SK-N-SH (cell line): ENCODE measurements at regions not wholly inside any gene's neighbourhood (a gene's known extent, or its start where the extent isn't known, plus 50 kb on each side); places are given as distances from the start of the nearest gene placed in this dataset.

Experiments used
- CTCF ChIA-PET: fragments of 300-600, 350-600 bp; formaldehyde crosslinking; extraction: SDS; loops from one replicate; lab custom pipeline; 2021; lab: Yijun Ruan, JAX
- POLR2A ChIA-PET: fragments of 350-600 bp; sonication (Branson Sonifier 250); formaldehyde crosslinking; extraction: SDS; loops from one replicate; lab custom pipeline; 2020; ENCODE audit warnings: antibody characterized with exemption, inconsistent platforms; lab: Yijun Ruan, JAX
- DNase-seq: peaks from one replicate; pipeline ENCODE4 v3.0.0; 2012
- H2AFZ ChIP-seq: fragments of 200-600 bp; sonication (generic); 2 replicates; pipeline ENCODE4 v1.8.1; 2016; ENCODE audit warnings: antibody characterized with exemption, mild to moderate bottlenecking, low read depth
- H3F3A ChIP-seq: fragments of 200-600 bp; sonication (generic); replicated peaks from 2 replicates; pipeline ENCODE3; 2016; ENCODE audit warnings: antibody characterized with exemption, mild to moderate bottlenecking; ENCODE audit not compliant: insufficient read depth
- H3K27ac ChIP-seq, 2 experiments: fragments of 200-500 bp in 1 of 2; fragments of 200-600 bp in 1 of 2; sonication (Bioruptor generic) in 1 of 2; sonication (generic), shearing (Covaris generic) in 1 of 2; 2 replicates each; pipeline versions ENCODE4 v1.5.1 to v1.6.1; 2014 to 2016; ENCODE audit warnings: low read depth in 2 of 2, inconsistent platforms in 1 of 2, low read length in 1 of 2, mild to moderate bottlenecking in 1 of 2, mixed read lengths in 1 of 2
- H3K27me3 ChIP-seq: fragments of 200-600 bp; sonication (generic), shearing (Covaris generic); 2 replicates; pipeline ENCODE4 v1.6.1; 2016; ENCODE audit warnings: mixed run types; ENCODE audit not compliant: insufficient read depth
- H3K36me3 ChIP-seq, 2 experiments: fragments of 200-500 bp in 1 of 2; fragments of 200-600 bp in 1 of 2; sonication (Bioruptor generic) in 1 of 2; sonication (generic) in 1 of 2; replicated peaks in 1 of 2; 2 replicates each; pipeline versions ENCODE3 to v1.5.1; 2014 to 2016; ENCODE audit warnings: low read length in 1 of 2, mild to moderate bottlenecking in 1 of 2; ENCODE audit not compliant: insufficient read depth in 2 of 2, control insufficient read depth in 1 of 2
- H3K4me1 ChIP-seq, 2 experiments: fragments of 200-500 bp in 1 of 2; fragments of 200-600 bp in 1 of 2; sonication (Bioruptor generic) in 1 of 2; sonication (generic), shearing (Covaris generic) in 1 of 2; 2 replicates each; pipeline versions ENCODE4 v1.5.1 to v1.6.1; 2014 to 2016; ENCODE audit warnings: low read depth in 1 of 2, low read length in 1 of 2, mixed run types in 1 of 2; ENCODE audit not compliant: insufficient read depth in 2 of 2, control insufficient read depth in 1 of 2
- H3K4me2 ChIP-seq: fragments of 200-600 bp; sonication (generic), shearing (Covaris generic); 2 replicates; pipeline ENCODE4 v1.6.1; 2017; ENCODE audit warnings: mixed run types
- H3K4me3 ChIP-seq, 2 experiments: fragments of 200-500 bp in 1 of 2; fragments of 200-600 bp in 1 of 2; sonication (Bioruptor generic) in 1 of 2; sonication (generic), shearing (Covaris generic) in 1 of 2; 2 replicates each; pipeline versions ENCODE4 v1.5.1 to v1.8.1; 2014 to 2016; ENCODE audit warnings: low read depth in 2 of 2, inconsistent platforms in 1 of 2, low read length in 1 of 2, mild to moderate bottlenecking in 1 of 2, mixed read lengths in 1 of 2, moderate library complexity in 1 of 2
- H3K79me2 ChIP-seq: fragments of 200-600 bp; sonication (generic); 2 replicates; pipeline ENCODE4 v1.8.1; 2017; ENCODE audit warnings: mild to moderate bottlenecking; ENCODE audit not compliant: insufficient read depth
- H3K9ac ChIP-seq: fragments of 200-600 bp; sonication (generic); 2 replicates; pipeline ENCODE4 v1.6.1; 2017; ENCODE audit warnings: mixed run types
- H3K9me2 ChIP-seq: fragments of 200-600 bp; sonication (generic); 2 replicates; pipeline ENCODE4 v1.6.1; 2017; ENCODE audit warnings: mixed run types
- H3K9me3 ChIP-seq: fragments of 200-600 bp; sonication (generic); 2 replicates; pipeline ENCODE4 v1.6.1; 2017; ENCODE audit warnings: mixed run types, mild to moderate bottlenecking, moderate library complexity
- H4K20me1 ChIP-seq: fragments of 200-600 bp; sonication (generic); 2 replicates; pipeline ENCODE4 v1.6.1; 2017; ENCODE audit warnings: mild to moderate bottlenecking, mixed run types; ENCODE audit not compliant: insufficient read depth
- CHD2 ChIP-seq: fragments of 150-350 bp; IDR thresholded peaks from 2 replicates; pipeline ENCODE4 v1.6.1; 2018; ENCODE audit warnings: low read length; ENCODE audit not compliant: partially characterized antibody
- CTCF ChIP-seq: fragments of 200-600 bp; sonication (generic); IDR thresholded peaks from 2 replicates; pipeline ENCODE4 v1.6.1; 2017; ENCODE audit warnings: antibody characterized with exemption, mild to moderate bottlenecking, moderate library complexity
- ELF1 ChIP-seq: IDR thresholded peaks from 2 replicates; pipeline ENCODE4 v1.4.0; 2012
- EP300 ChIP-seq, 2 experiments: IDR thresholded peaks; 2 replicates each; pipeline versions ENCODE4 v1.4.0 to v1.6.1; 2012; ENCODE audit warnings: borderline replicate concordance in 1 of 2, low read depth in 1 of 2, low read length in 1 of 2
- FOSL2 ChIP-seq: IDR thresholded peaks from 2 replicates; pipeline ENCODE4 v1.4.0; 2012; ENCODE audit warnings: low read depth, mild to moderate bottlenecking, moderate library complexity, borderline replicate concordance
- FOXJ3 ChIP-seq: sonication (generic); formaldehyde crosslinking; IDR thresholded peaks from 2 replicates; pipeline ENCODE4 v1.5.1; 2020; ENCODE audit warnings: mild to moderate bottlenecking, missing genetic modification reagents
- FOXM1 ChIP-seq: IDR thresholded peaks from 2 replicates; pipeline ENCODE4 v1.4.0; 2012; ENCODE audit warnings: low read depth, mild to moderate bottlenecking
- JUND ChIP-seq: IDR thresholded peaks from 2 replicates; pipeline ENCODE4 v1.4.0; 2012
- MAX ChIP-seq: IDR thresholded peaks from 2 replicates; pipeline ENCODE4 v1.4.0; 2012; ENCODE audit warnings: low read depth
- MXI1 ChIP-seq: IDR thresholded peaks from 2 replicates; pipeline ENCODE4 v1.6.1; 2012; ENCODE audit warnings: mild to moderate bottlenecking, low read depth, low read length, improper control_type of control experiment
- NRF1 ChIP-seq: IDR thresholded peaks from 2 replicates; pipeline ENCODE4 v1.6.1; 2012; ENCODE audit warnings: low read depth, mild to moderate bottlenecking, low read length
- RAD21 ChIP-seq: IDR thresholded peaks from 2 replicates; pipeline ENCODE4 v1.6.1; 2012; ENCODE audit warnings: mild to moderate bottlenecking, low read length
- REST ChIP-seq: IDR thresholded peaks from 2 replicates; pipeline ENCODE4 v1.6.1; 2012; ENCODE audit warnings: mild to moderate bottlenecking, low read depth, low read length, moderate library complexity
- RXRA ChIP-seq: IDR thresholded peaks from 2 replicates; pipeline ENCODE4 v1.4.0; 2012; ENCODE audit warnings: low read depth, mild to moderate bottlenecking, borderline replicate concordance
- TAF1 ChIP-seq: IDR thresholded peaks from 2 replicates; pipeline ENCODE4 v1.6.1; 2012; ENCODE audit warnings: low read depth, mild to moderate bottlenecking, low read length, moderate library complexity, borderline replicate concordance
- TEAD4 ChIP-seq: IDR thresholded peaks from 2 replicates; pipeline ENCODE4 v1.4.0; 2012; ENCODE audit warnings: mild to moderate bottlenecking, borderline replicate concordance; ENCODE audit not compliant: insufficient read depth
- USF1 ChIP-seq: IDR thresholded peaks from 2 replicates; pipeline ENCODE4 v1.4.0; 2012; ENCODE audit warnings: low read depth, borderline replicate concordance
- ZBTB33 ChIP-seq: IDR thresholded peaks from 2 replicates; pipeline ENCODE4 v1.4.0; 2012; ENCODE audit warnings: low read depth, borderline replicate concordance
- WGBS: methylation state at CpG from one replicate; pipeline ENCODE4 v1.1.6; 2017; ENCODE audit warnings: low lambda C conversion rate; 5-methylcytosine and 5-hydroxymethylcytosine counted together

GRCh38 chr22:48563966-48564330 lies 1263.7 kb downstream of the BRD1 start (continued):
- TF ChIP-seq USF1 (no peak), JUND (no peak), REST (no peak)

- no peak overlapping the region for H2AFZ ChIP-seq
- H3F3A ChIP-seq: no peaks in the 10 kb centered on the region
- no peaks in the 10 kb centered on the region for H3K9me3 ChIP-seq
- no peaks in the 10 kb centered on the region for H3K79me2 ChIP-seq
- no peaks in the 10 kb centered on the region for H3K9me2 ChIP-seq
- no peak overlapping the region for H3K9ac ChIP-seq
- no peaks in the 10 kb centered on the region for H4K20me1 ChIP-seq
- H3K4me1 ChIP-seq: peaks cover 0 to 15% of the 10 kb centered on the region in 2 experiments; a peak in 1 of 4 replicates
- ChIA-PET POLR2A (no interaction called here), CTCF (interaction anchor here (1.4 to 2.3 kb wide), 2 partner anchors 8 to 1069 kb away, joined by 3 to 6 read pairs; no protein-coding TSS in a partner anchor)
- 20% methylated on average over 10 of the region's 30 CpGs for WGBS
- H3K36me3 ChIP-seq: no peaks in the 10 kb centered on the region
- H3K4me3 ChIP-seq: no peak overlapping the region
- no peak overlapping the region for H3K27ac ChIP-seq
- H3K4me2 ChIP-seq: no peak overlapping the region
- H3K27me3 ChIP-seq: no peaks in the 10 kb centered on the region
- no peak for DNase-seq
- TF ChIP-seq FOSL2 (no peak), NRF1 (no peak), ELF1 (no peak), TAF1 (no peak), RXRA (no peak), FOXM1 (no peak), CTCF (no peak), MAX (no peak), EP300 (IDR thresholded peaks at IDR 0.05; ENCODE audit: borderline replicate concordance in 1 of 2, low read depth in 1 of 2, low read length in 1 of 2) (no peak), FOXJ3 (no peak), MXI1 (no peak), TEAD4 (no peak), USF1 (no peak), ZBTB33 (no peak), RAD21 (no peak), CHD2 (no peak)
These were observed 1264.3 kb downstream of the BRD1 start for GRCh38 chr22:48563118-48563965.
